K562 (cell line): ENCODE measurements at regions not wholly inside any gene's neighbourhood (a gene's known extent, or its start where the extent isn't known, plus 50 kb on each side); places are given as distances from the start of the nearest gene placed in this dataset.

Experiments
- ARHGAP35 ChIP-seq: fragments of 450-650 bp; IDR thresholded peaks from 2 replicates; pipeline ENCODE4 v1.6.1; 2018; ENCODE audit not compliant: partially characterized antibody
- ATF7 ChIP-seq: fragments of 450-650 bp; IDR thresholded peaks from 2 replicates; pipeline ENCODE4 v1.7.1; 2014; ENCODE audit warnings: mild to moderate bottlenecking, moderate library complexity
- BACH1 ChIP-seq: fragments of 200-800 bp; sonication (Bioruptor generic); IDR thresholded peaks from 2 replicates; pipeline ENCODE4 v1.6.1; 2016; ENCODE audit warnings: missing genetic modification characterization, missing compliant biosample characterization
- ELF4 ChIP-seq: fragments of 450-650 bp; formaldehyde crosslinking; IDR thresholded peaks from 2 replicates; pipeline ENCODE4 v1.4.0; 2022; ENCODE audit warnings: missing genetic modification characterization
- ETV5 ChIP-seq: sonication (generic); formaldehyde crosslinking; IDR thresholded peaks from 2 replicates; pipeline ENCODE4 v1.4.0; 2020; ENCODE audit warnings: low read depth, mild to moderate bottlenecking, missing genetic modification reagents
- FOXJ2 ChIP-seq: fragments of 200-800 bp; sonication (Bioruptor generic); IDR thresholded peaks from 2 replicates; pipeline ENCODE4 v1.6.1; 2016; ENCODE audit warnings: missing genetic modification characterization, missing compliant biosample characterization
- HDAC6 ChIP-seq: IDR thresholded peaks from 2 replicates; pipeline ENCODE4 v1.6.1; 2012; ENCODE audit warnings: low read depth, mild to moderate bottlenecking, control low read depth, inconsistent platforms, low read length, moderate library complexity
- LARP7 ChIP-seq: fragments of 450-650 bp; IDR thresholded peaks from 2 replicates; pipeline ENCODE4 v1.6.1; 2016
- MAZ ChIP-seq, 2 experiments: fragments of 450-650 bp in 1 of 2; sonication (generic) in 1 of 2; formaldehyde crosslinking; IDR thresholded peaks in 1 of 2; conservative IDR thresholded peaks in 1 of 2; 2 replicates each; pipeline versions ENCODE4 v1.4.0 to v1.5.0; 2020; ENCODE audit warnings: mild to moderate bottlenecking in 1 of 2, missing genetic modification reagents in 1 of 2
- MYBL2 ChIP-seq, 2 experiments: fragments of 450-650 bp in 1 of 2; sonication (generic) in 1 of 2; formaldehyde crosslinking in 1 of 2; IDR thresholded peaks; 2 replicates each; pipeline versions ENCODE4 v1.6.1 to v1.8.1; 2017 to 2022; ENCODE audit warnings: borderline replicate concordance in 1 of 2, inconsistent platforms in 1 of 2, low read depth in 1 of 2, mild to moderate bottlenecking in 1 of 2, missing genetic modification reagents in 1 of 2, moderate library complexity in 1 of 2
- NELFE ChIP-seq: IDR thresholded peaks from 2 replicates; pipeline ENCODE4 v1.6.1; 2011; ENCODE audit warnings: mild to moderate bottlenecking; ENCODE audit not compliant: insufficient read depth, insufficient read length
- NFATC3 ChIP-seq: fragments of 450-650 bp; IDR thresholded peaks from 2 replicates; pipeline ENCODE4 v1.6.1; 2017; ENCODE audit warnings: mild to moderate bottlenecking
- POLR2AphosphoS5 ChIP-seq: IDR thresholded peaks from 2 replicates; pipeline ENCODE4 v1.6.1; 2011; ENCODE audit warnings: mild to moderate bottlenecking, low read depth, low read length, moderate library complexity; ENCODE audit not compliant: control insufficient read depth, insufficient read depth
- RNF2 ChIP-seq: sonication (generic); IDR thresholded peaks from 2 replicates; pipeline ENCODE4 v1.6.1; 2016
- SMARCC2 ChIP-seq: fragments of 450-650 bp; IDR thresholded peaks from 2 replicates; pipeline ENCODE4 v1.6.1; 2017; ENCODE audit warnings: antibody characterized with exemption, moderate library complexity, mild to moderate bottlenecking, low read depth
- SPI1 ChIP-seq: IDR thresholded peaks from 2 replicates; pipeline ENCODE4 v1.6.1; 2011; ENCODE audit warnings: low read depth, low read length, control low read depth, borderline replicate concordance
- STAT5A ChIP-seq: IDR thresholded peaks from 2 replicates; pipeline ENCODE4 v1.6.1; 2012; ENCODE audit warnings: low read length, inconsistent platforms, borderline replicate concordance
- STAT5B ChIP-seq: fragments of 250-450 bp; sonication (Bioruptor Pico); IDR thresholded peaks from 2 replicates; pipeline ENCODE4 v1.8.0; 2021; ENCODE audit warnings: mild to moderate bottlenecking, inconsistent platforms
- TBL1XR1 ChIP-seq, 2 experiments: IDR thresholded peaks; 2 replicates each; pipeline ENCODE4 v1.6.1; 2012; ENCODE audit warnings: improper control_type of control experiment in 2 of 2, low read length in 2 of 2, mild to moderate bottlenecking in 1 of 2
- ZC3H11A ChIP-seq: IDR thresholded peaks from 2 replicates; pipeline ENCODE4 v1.6.1; 2012; ENCODE audit warnings: low read depth, low read length, improper control_type of control experiment
- ZNF165 ChIP-seq: fragments of 250-450 bp; sonication (Bioruptor Pico); IDR thresholded peaks from 2 replicates; pipeline ENCODE4 v1.4.0; 2020; ENCODE audit warnings: borderline replicate concordance
- ZNF224 ChIP-seq: sonication (generic); formaldehyde crosslinking; IDR thresholded peaks from 2 replicates; pipeline ENCODE4 v1.8.0; 2022; ENCODE audit warnings: mild to moderate bottlenecking, missing genetic modification reagents
- ZNF444 ChIP-seq: fragments of 250-450 bp; sonication (Bioruptor Pico); IDR thresholded peaks from 2 replicates; pipeline ENCODE4 v1.4.0; 2020; ENCODE audit warnings: mild to moderate bottlenecking, moderate library complexity
- ZNF766 ChIP-seq: fragments of 200-800 bp; sonication (Bioruptor generic); conservative IDR thresholded peaks from 2 replicates; pipeline ENCODE4 v1.6.1; 2016; ENCODE audit warnings: missing genetic modification characterization, missing compliant biosample characterization
- TF ChIP-seq, protein P1 (sequence below): fragments of 250-450 bp; sonication (Bioruptor Pico); IDR thresholded peaks from 2 replicates; pipeline ENCODE4 v1.4.0; 2020
- TF ChIP-seq, protein P2 (sequence below), 2 experiments: IDR thresholded peaks; 2 replicates each; pipeline ENCODE4 v1.6.1; 2012; ENCODE audit warnings: improper control_type of control experiment in 2 of 2, low read depth in 2 of 2, low read length in 2 of 2, borderline replicate concordance in 1 of 2

DNA sequence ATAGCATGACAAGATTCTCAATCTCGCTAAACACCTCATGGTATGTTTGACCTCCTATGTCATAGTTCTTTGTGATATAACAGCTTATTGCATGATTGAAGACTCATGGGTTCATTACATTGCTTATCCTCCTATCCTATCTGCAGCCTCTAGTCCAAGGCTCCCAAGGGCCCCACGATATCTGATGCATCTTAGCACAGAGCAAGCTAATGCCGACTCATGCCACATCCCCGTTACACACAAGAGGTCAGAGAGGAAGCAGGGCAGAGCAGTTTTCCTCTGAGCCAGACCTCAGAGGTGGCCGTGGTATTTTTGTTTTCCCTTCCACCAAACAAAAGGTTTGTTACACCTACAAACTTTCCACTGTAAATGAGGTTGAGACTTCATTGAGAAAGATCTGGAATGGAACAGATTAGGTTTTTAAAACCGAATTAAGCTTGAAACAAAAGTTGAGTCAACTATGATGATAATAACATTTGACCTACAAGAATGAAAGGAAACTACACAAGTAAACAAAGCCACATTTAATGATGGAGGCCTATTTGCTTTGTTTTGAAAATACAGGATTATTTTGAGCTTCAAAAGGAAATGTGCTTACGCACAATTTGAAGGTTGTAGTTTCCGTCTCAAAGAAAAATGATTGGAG is 133.9 kb upstream of the MYLIP start (continued):
- TF ChIP-seq FOXJ2 (tag) (no peak), ARHGAP35 (no peak), MAZ (CRISPR knock-in tag; conservative IDR thresholded peaks at IDR 0.05 in 1 of 2, IDR thresholded peaks at IDR 0.05 in 1 of 2) (peak; percentile 9 to 64; a peak in 2 of 4 replicates), ZNF766 (CRISPR knock-in tag) (peak; percentile 56; the same call in 1 of the 2 replicates), MYBL2 (IDR thresholded peaks at IDR 0.05; ENCODE audit: low read depth) (no peak), MYBL2 (CRISPR knock-in tag; IDR thresholded peaks at IDR 0.05; ENCODE audit: borderline replicate concordance) (no peak), LARP7 (no peak), NELFE (no peak), HDAC6 (no peak), ZNF165 (no peak), ZNF444 (CRISPR knock-in tag) (no peak), POLR2AphosphoS5 (no peak), STAT5B (no peak), SMARCC2 (peak; percentile 58), ZNF224 (CRISPR knock-in tag) (no peak), ELF4 (CRISPR knock-in tag) (0 out of 2 replicates have a peak, but pooled peaks have one; percentile 6), ZC3H11A (no peak), SPI1 (peak; percentile 75; the same call in 1 of the 2 replicates), STAT5A (peak; percentile 26; the same call in 1 of the 2 replicates), NFATC3 (no peak), RNF2 (peak; percentile 88; the same call in 1 of the 2 replicates), BACH1 (tag) (peak; percentile 83), ATF7 (peak; percentile 77), ETV5 (CRISPR knock-in tag) (no peak), TBL1XR1 (IDR thresholded peaks at IDR 0.05; ENCODE audit: low read length in 2 of 2) (peak in 1 of 2 experiments; percentile 82; a peak in 2 of 4 replicates)
- TF ChIP-seq, protein P1, sequence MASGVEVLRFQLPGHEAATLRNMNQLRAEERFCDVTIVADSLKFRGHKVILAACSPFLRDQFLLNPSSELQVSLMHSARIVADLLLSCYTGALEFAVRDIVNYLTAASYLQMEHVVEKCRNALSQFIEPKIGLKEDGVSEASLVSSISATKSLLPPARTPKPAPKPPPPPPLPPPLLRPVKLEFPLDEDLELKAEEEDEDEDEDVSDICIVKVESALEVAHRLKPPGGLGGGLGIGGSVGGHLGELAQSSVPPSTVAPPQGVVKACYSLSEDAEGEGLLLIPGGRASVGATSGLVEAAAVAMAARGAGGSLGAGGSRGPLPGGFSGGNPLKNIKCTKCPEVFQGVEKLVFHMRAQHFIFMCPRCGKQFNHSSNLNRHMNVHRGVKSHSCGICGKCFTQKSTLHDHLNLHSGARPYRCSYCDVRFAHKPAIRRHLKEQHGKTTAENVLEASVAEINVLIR (CRISPR knock-in tag): no peak
- TF ChIP-seq, protein P2, sequence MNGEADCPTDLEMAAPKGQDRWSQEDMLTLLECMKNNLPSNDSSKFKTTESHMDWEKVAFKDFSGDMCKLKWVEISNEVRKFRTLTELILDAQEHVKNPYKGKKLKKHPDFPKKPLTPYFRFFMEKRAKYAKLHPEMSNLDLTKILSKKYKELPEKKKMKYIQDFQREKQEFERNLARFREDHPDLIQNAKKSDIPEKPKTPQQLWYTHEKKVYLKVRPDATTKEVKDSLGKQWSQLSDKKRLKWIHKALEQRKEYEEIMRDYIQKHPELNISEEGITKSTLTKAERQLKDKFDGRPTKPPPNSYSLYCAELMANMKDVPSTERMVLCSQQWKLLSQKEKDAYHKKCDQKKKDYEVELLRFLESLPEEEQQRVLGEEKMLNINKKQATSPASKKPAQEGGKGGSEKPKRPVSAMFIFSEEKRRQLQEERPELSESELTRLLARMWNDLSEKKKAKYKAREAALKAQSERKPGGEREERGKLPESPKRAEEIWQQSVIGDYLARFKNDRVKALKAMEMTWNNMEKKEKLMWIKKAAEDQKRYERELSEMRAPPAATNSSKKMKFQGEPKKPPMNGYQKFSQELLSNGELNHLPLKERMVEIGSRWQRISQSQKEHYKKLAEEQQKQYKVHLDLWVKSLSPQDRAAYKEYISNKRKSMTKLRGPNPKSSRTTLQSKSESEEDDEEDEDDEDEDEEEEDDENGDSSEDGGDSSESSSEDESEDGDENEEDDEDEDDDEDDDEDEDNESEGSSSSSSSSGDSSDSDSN (IDR thresholded peaks at IDR 0.05; ENCODE audit: borderline replicate concordance in 1 of 2, low read depth in 2 of 2, low read length in 2 of 2): peak in 1 of 2 experiments; percentile 60; a peak in 1 of 4 replicates
